Activated CD4-positive, alpha-beta memory T cell treated with anti-CD3 and anti-CD28 coated beads for 36 hours (primary cell): ENCODE measurements at regions not wholly inside any gene's neighbourhood (a gene's known extent, or its start where the extent isn't known, plus 50 kb on each side); places are given as distances from the start of the nearest gene placed in this dataset.

Experiments
- CTCF ChIA-PET: fragments of 350-600 bp; sonication (Branson Sonifier 250); formaldehyde crosslinking; loops from one replicate; lab custom pipeline; 2021; ENCODE audit warnings: antibody characterized with exemption, inconsistent platforms; lab: Charles Lee
- POLR2A ChIA-PET: fragments of 350-600 bp; sonication (Branson Sonifier 250); formaldehyde crosslinking; loops from one replicate; lab custom pipeline; 2021; ENCODE audit warnings: antibody characterized with exemption; lab: Charles Lee
- DNase-seq: peaks from one replicate; pipeline ENCODE4 v3.0.0-alpha.2; 2020
- H3K27ac Mint-ChIP-seq: one replicate; pipeline ENCODE4 v1.8.0; 2021; ENCODE audit warnings: mixed read lengths
- H3K27me3 Mint-ChIP-seq: one replicate; pipeline ENCODE4 v1.8.0; 2021; ENCODE audit warnings: mixed read lengths
- H3K36me3 Mint-ChIP-seq: one replicate; pipeline ENCODE4 v1.8.0; 2021; ENCODE audit warnings: mixed read lengths
- H3K4me1 Mint-ChIP-seq: one replicate; pipeline ENCODE4 v1.8.0; 2021; ENCODE audit warnings: low read depth, mixed read lengths
- H3K4me3 Mint-ChIP-seq: one replicate; pipeline ENCODE4 v1.8.0; 2021; ENCODE audit warnings: mild to moderate bottlenecking, mixed read lengths
- H3K9me3 Mint-ChIP-seq: one replicate; pipeline ENCODE4 v1.8.0; 2021; ENCODE audit warnings: mixed read lengths
- intact Hi-C: fragments of 100-400 bp; cut with micrococcal nuclease; formaldehyde crosslinking; loops from one replicate; pipeline ENCODE4 v1.15.1; 2023

DNA sequence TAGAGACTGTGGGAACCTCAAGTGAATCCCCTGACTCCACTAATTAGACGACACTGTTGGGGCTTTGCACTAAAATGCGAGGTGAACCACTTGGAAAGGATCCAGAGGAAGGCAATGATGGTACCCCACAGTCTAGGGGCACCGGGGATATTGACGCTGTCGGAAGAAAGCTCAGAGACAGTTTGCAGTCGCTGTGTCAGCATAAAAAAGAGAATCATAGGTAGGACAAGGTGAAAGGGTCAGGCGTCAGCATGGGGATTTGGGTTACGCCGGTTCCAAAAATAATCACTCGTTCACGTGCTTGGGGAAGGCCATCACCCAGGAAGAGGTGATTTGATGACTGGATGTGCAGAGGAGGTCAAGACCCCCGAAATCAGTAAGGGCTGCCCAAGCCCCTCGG, 598.0 kb upstream of the NOX3 start:
- H3K4me3 Mint-ChIP-seq = no peak overlapping the region
- no peak for DNase-seq
- H3K27me3 Mint-ChIP-seq = no peaks in the 10 kb centered on the region
- no peaks in the 10 kb centered on the region for H3K36me3 Mint-ChIP-seq
- CTCF ChIA-PET = no interaction called here
- no peak overlapping the region for H3K27ac Mint-ChIP-seq
- H3K4me1 Mint-ChIP-seq = no peaks in the 10 kb centered on the region
- intact Hi-C loops = no loop called here
- POLR2A ChIA-PET = no interaction called here
- H3K9me3 Mint-ChIP-seq = peaks cover 8% of the 10 kb centered on the region

DNA sequence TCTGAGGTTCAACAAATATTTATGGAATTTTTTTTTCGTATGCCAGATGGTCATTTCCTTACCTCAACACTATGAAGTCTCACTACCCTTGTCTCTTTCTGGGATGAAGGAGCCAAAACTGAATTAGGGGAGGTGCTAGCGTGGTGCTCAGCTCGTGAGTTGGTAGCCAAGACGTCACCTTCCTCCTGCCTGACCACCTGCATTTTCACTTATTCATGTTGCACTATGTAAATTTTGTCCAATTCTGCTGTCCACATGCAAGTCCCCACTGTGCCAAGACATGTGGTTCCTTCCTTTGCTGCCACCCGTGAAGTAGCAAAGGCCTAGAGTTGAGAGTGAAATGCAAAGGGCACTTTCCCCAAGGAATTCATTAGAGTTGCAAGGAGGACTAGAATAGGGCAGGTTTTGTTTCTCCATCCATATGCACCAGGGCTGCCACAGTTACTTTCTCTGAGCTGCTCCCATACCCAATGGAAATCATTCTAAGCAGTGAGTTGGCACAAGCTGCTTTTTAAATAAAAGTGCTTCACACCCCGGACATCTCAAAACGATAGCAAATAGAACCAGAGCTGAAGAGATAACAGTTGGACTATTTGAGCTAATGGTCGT, 591.3 kb upstream of the NOX3 start:
- no peak overlapping the region for H3K27ac Mint-ChIP-seq
- H3K27me3 Mint-ChIP-seq = no peaks in the 10 kb centered on the region
- DNase-seq = no peak
- ChIA-PET POLR2A (no interaction called here), CTCF (interaction anchor here (1.1 kb wide), 1 partner anchor 14 kb away, joined by 3 read pairs; no protein-coding TSS in a partner anchor)
- H3K4me1 Mint-ChIP-seq = no peaks in the 10 kb centered on the region
- H3K9me3 Mint-ChIP-seq = peaks cover 8% of the 10 kb centered on the region
- peaks cover 1% of the 10 kb centered on the region for H3K36me3 Mint-ChIP-seq
- H3K4me3 Mint-ChIP-seq = no peak overlapping the region
- intact Hi-C loops = no loop called here

DNA sequence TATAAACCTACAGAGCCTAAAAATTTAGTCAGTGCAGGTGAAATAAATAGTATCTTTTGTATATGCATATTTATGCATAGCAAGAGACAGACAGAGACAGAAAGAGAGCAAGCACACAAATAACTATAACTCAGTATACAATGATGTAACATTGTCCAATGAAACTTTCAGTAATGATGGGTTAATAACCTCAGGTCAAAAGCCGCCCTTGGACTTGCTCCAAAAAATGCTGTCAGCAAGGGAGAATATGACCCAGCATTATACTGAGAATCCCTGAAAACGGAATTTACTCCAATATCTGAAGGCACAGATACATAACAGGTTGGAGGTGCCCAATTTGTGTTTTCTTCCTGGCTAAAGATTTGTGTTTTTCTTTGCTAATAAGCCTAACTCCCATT, 590.6 kb upstream of the NOX3 start:
- Mint-ChIP-seq H3K9me3 (peaks cover 8% of the 10 kb centered on the region), H3K4me3 (no peak overlapping the region), H3K4me1 (no peaks in the 10 kb centered on the region), H3K36me3 (peaks cover 1% of the 10 kb centered on the region), H3K27ac (no peak overlapping the region), H3K27me3 (no peaks in the 10 kb centered on the region)
- CTCF ChIA-PET = no interaction called here
- DNase-seq = no peak
- intact Hi-C loops = no loop called here
- POLR2A ChIA-PET = no interaction called here

DNA sequence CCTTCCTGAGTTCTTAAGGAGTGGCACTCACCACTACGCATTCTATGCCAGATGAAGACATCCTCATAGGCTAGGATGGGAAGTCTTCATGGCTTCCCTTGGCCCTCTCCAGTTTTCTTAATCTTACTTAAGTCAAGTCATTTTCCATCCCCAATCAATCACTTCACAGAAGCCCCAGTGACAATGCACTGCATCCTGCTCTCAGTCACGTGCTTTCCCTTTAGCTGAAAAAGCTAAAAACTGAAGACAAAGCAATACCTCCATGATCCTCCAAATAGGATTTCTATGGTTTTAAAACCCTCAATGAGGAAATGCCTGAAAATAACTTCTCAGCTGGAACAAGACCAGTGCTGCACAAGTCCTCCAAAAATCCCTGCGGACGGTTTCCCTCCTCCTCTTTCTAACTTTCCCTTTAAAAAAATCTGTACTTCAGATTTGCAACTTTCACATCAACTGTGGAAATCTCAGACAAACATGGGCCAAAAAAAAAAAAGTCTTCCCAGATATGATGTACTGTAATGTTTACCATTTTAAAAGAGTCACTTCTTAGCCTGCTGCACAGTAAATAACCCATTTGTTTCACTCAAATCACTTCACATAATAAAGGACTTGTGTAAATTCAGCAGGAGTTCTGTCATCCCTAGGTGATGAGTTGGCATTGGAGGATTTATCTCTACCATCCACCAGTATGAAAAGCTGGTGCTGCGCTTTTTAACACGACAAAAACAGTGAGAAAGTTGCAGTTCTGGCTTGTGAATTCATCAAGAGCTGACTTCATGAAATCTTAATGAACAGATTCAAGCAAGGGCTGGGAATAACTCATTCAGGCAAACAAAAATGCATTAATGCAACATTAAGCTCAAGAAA, 590.0 kb upstream of the NOX3 start:
- ChIA-PET POLR2A (no interaction called here), CTCF (no interaction called here)
- Mint-ChIP-seq H3K4me1 (no peaks in the 10 kb centered on the region), H3K27me3 (no peaks in the 10 kb centered on the region), H3K4me3 (no peak overlapping the region), H3K9me3 (peaks cover 8% of the 10 kb centered on the region), H3K27ac (no peak overlapping the region), H3K36me3 (peaks cover 1% of the 10 kb centered on the region)
- intact Hi-C loops = no loop called here
- no peak for DNase-seq

DNA sequence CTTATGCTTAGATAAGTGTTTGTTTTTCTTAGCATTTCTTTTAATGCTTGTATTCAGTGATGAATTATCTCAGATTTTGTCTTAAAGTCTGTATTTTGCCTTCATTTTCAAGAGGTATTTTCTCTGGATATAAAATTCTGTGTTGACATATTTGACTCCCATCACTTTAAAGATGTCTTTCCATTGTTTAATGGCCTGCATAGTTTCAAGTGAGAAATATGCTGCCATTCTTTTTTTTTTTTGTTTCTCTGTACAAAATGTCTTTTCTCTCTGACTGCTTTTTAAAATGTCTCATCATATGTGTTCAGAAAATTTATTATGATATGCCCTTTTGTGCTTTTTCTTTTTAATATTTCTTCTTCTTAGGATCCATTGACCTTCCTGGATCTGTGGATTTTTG, 578.0 kb upstream of the NOX3 start:
- intact Hi-C loops = no loop called here
- POLR2A ChIA-PET = no interaction called here
- DNase-seq = no peak
- no peak overlapping the region for H3K27ac Mint-ChIP-seq
- H3K27me3 Mint-ChIP-seq = no peaks in the 10 kb centered on the region
- no peak overlapping the region for H3K4me3 Mint-ChIP-seq
- peaks cover 4% of the 10 kb centered on the region for H3K36me3 Mint-ChIP-seq
- H3K9me3 Mint-ChIP-seq = peaks cover 18% of the 10 kb centered on the region
- peaks cover 10% of the 10 kb centered on the region for H3K4me1 Mint-ChIP-seq
- CTCF ChIA-PET = no interaction called here

DNA sequence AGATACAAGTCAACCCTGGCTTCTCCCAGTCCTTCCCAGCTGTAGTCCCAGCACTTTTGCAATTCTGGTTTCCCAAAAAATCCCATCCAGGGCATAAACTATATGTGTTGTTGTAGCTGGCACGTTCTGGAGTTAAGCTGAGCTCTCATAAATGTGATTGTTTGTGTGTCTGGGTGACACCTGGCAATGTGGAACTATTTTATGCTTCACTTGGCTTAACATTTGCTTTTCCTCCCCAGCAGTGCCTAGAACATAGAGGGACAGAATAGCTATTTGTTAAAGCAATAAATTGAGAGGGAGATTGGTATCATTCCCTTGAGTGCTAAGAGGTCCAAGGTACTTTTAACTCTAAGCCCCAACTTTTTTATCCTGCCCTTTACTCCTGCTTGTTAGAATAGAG, 575.9 kb upstream of the NOX3 start:
- CTCF ChIA-PET = no interaction called here

DNA sequence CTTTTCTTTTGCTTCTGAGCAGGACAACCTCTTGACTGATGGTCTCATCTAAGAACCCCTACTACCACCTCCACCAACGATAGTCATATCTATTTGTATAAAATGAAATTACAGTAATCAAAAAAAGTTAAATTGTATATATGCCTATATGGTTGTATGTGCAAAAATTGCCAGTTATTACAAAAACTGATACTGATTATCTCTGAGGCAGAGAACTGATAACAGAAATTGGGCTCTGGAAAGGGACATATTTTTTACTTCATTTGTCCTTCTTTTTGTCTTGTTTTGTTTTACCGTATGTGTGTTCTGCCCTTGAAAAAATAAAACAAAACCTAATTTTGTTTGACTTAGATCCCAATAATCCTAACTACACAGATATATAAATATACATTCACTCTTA, 574.4 kb upstream of the NOX3 start:
- H3K27me3 Mint-ChIP-seq = no peaks in the 10 kb centered on the region
- ChIA-PET POLR2A (no interaction called here), CTCF (no interaction called here)
- peaks cover 13% of the 10 kb centered on the region for H3K4me1 Mint-ChIP-seq
- H3K27ac Mint-ChIP-seq = no peak overlapping the region
- H3K9me3 Mint-ChIP-seq = peaks cover 26% of the 10 kb centered on the region
- no peak overlapping the region for H3K4me3 Mint-ChIP-seq
- H3K36me3 Mint-ChIP-seq = peaks cover 4% of the 10 kb centered on the region
- no peak for DNase-seq
- intact Hi-C loops = no loop called here

More for the DNA sequence above, 575.9 kb upstream of the NOX3 start:
- Mint-ChIP-seq H3K9me3 (peaks cover 18% of the 10 kb centered on the region), H3K4me1 (peaks cover 13% of the 10 kb centered on the region), H3K36me3 (peaks cover 4% of the 10 kb centered on the region), H3K27me3 (no peaks in the 10 kb centered on the region), H3K27ac (no peak overlapping the region), H3K4me3 (no peak overlapping the region)
- POLR2A ChIA-PET = no interaction called here
- intact Hi-C loops = no loop called here
- DNase-seq = no peak

DNA sequence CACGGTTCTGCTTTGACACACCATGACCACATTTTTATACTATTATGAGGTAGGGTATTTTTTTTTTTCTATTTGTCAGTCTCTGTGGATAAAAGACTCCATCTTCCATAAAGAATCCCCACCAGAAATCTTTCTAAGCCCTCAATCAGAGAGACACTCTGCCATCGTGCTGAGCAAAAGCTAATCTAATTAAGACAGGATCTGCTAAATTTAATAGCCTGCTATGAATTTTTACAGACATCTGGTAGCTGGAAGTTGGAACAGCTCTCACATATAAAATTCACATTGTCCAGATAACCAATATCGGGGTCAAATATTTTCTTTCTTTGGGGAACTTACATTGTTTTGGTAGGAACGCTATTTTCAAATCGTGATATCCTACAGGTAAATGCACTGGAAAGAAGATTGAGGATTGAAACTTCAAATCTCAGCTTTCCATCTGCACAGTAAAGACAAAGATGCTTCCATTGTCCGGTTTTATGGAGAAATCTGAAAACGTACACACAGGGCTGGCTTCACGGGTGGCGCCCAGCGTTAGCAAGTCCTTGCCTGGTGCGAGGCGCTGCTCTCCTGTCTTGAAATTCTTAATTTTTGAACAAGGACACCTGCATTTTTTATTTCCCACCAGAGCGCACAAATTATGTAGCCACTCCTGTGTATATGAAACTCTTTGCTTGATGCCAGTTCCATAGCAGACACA, 573.8 kb upstream of the NOX3 start:
- intact Hi-C loops = no loop called here
- Mint-ChIP-seq H3K36me3 (peaks cover 4% of the 10 kb centered on the region), H3K27ac (peak overlapping the region; percentile 86), H3K27me3 (no peaks in the 10 kb centered on the region), H3K9me3 (peaks cover 30% of the 10 kb centered on the region), H3K4me1 (peaks cover 13% of the 10 kb centered on the region), H3K4me3 (peak overlapping the region; percentile 21)
- ChIA-PET POLR2A (no interaction called here), CTCF (no interaction called here)
- DNase-seq = no peak

DNA sequence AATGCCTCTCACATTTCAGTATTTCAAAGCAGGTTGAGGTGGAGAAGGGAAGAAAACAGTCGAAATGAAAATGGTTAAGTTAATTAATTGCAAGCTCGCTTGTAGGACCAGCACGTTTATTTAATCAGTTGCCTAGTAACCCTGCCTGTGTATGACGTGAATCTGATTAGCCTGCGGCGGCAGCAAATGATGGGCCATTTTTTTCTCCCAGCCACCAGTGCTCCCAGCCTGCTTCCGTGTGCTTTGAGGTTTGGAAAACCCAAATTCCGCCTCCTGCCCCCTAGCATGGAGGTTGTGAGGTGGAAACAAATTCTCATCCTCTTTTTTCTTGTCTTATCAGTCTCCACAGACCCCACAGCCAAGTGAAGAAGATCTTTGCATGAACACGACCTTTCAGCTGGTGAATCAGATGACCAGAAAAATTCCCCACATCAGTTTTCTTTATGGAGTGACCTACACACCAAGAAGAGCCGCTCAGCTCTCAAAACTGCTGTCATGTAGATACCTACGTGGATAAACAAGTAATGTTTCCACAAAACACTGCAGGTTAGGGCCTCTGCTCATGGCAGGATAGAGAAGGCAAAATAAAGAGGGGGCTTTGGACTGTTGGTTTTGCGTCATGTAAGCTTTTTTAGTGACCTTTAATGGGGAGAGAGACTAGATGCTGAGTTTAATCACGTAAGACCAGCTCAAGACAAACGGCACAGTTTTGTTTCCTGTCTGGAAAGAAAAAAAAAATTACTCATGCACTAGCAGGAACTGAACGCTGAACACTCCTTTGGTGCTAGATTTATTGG, 572.9 kb upstream of the NOX3 start:
- H3K27ac Mint-ChIP-seq = peak overlapping the region; percentile 86
- ChIA-PET CTCF (no interaction called here), POLR2A (no interaction called here)
- H3K4me3 Mint-ChIP-seq = peak overlapping the region; percentile 48
- H3K27me3 Mint-ChIP-seq = no peaks in the 10 kb centered on the region
- H3K9me3 Mint-ChIP-seq = peaks cover 31% of the 10 kb centered on the region
- peak; percentile 21 for DNase-seq
- peaks cover 4% of the 10 kb centered on the region for H3K36me3 Mint-ChIP-seq
- intact Hi-C loops = no loop called here
- peaks cover 13% of the 10 kb centered on the region for H3K4me1 Mint-ChIP-seq

DNA sequence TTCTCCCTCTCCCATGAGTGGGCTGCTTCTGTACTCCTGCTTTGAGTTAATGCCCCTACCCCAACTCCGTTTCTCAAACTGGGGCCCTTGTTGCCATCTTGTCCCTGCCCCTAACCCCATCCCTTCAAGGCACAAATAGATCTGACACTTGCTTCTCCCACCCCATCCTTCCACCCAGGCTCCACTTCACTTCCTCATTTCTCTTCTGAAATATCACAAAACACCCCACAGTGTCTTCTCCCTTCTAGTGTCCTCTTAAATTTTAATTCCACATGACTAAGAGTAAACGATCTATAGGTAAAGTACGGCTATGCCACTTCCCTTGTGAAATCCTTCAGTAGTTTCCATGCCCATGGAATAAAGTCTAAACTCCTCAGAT, 571.6 kb upstream of the NOX3 start:
- Mint-ChIP-seq H3K4me3 (no peak overlapping the region), H3K36me3 (peaks cover 2% of the 10 kb centered on the region), H3K9me3 (peaks cover 28% of the 10 kb centered on the region), H3K27ac (no peak overlapping the region), H3K4me1 (peaks cover 13% of the 10 kb centered on the region), H3K27me3 (no peaks in the 10 kb centered on the region)
- CTCF ChIA-PET = no interaction called here
- intact Hi-C loops = no loop called here
- POLR2A ChIA-PET = no interaction called here
- no peak for DNase-seq

DNA sequence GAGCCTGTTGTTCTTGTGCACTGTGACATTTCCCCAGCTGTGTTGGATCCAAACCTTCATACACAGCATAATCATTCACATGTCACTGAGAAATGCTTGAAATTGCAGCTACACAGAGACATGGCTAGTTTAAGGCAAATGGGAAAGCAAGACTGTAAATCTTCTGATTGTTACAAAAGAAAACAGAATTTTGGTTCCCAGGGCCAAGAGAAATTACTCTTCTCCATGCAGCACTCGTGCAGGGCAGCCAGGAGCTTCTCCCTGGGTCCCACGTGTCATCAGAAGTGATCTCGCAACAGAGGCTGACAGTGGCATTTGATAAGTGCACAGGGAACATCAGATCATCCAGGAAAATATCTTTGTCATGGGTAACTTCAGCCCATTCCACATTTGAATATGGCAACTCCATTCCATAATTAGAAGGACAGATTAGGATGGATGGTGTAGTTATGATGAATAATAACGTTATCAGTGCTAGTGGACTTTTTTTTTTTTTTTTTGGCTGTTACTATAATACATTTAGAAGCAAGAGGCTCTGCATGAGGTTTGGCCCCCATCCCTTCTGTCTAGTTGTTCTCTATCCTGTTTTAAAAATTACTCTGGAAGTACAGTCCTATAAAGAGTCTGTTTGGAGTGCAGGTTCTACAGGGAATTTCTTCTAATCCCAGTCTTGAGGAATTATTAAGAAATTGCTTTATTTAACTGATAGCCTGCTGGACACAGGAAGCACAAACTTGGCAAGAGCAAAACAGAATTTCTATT, 571.0 kb upstream of the NOX3 start:
- no peaks in the 10 kb centered on the region for H3K27me3 Mint-ChIP-seq

More for the DNA sequence above, 571.0 kb upstream of the NOX3 start:
- no peak overlapping the region for H3K27ac Mint-ChIP-seq
- intact Hi-C loops = no loop called here
- peaks cover 13% of the 10 kb centered on the region for H3K4me1 Mint-ChIP-seq
- CTCF ChIA-PET = no interaction called here
- no peak overlapping the region for H3K4me3 Mint-ChIP-seq
- POLR2A ChIA-PET = no interaction called here
- peaks cover 26% of the 10 kb centered on the region for H3K9me3 Mint-ChIP-seq
- no peak for DNase-seq
- H3K36me3 Mint-ChIP-seq = peaks cover 2% of the 10 kb centered on the region
